ENCODE measurements at regions not wholly inside any gene's neighbourhood (a gene's known extent, or its start where the extent isn't known, plus 50 kb on each side); places are given as distances from the start of the nearest gene placed in this dataset.
A peak's percentile ranks its signal among the peaks of the same experiment; 100 is the strongest.

DNA sequence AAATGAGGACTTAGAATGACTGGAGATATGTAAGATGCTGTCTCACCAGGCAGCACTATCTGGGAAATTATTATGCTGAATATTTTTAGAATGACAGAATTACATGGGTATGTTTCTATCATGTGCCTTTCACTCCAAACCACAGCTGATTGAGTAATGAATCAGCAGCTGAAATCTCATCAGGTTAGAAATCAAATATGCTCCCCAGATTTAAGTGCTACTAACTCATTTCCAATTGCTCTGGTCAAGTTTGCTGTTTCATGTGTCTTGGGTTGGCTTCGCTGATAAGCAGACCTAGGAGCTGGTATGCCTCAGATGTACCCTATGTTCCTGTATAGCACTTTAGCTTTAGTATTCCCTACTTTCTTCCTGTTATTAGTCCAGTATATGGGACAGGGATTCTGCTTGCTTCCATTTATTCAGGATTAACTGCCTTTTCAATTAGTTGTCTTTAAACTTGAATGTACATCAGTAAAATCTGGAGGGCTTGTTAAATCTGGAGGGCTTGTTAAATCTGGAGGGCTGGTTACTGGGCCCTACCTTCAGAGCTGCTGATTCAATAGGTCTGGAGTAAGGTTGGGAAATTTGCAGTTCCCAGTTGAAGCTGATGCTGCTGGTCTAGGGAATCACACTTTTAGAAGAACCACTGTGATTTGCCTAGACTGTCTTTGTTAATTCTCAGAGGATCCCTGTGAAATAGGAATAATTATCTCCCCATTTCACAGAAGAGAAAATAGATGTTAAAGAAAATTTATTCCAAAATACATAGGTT lies 172.9 kb downstream of the DKK1 start:
- Histone ChIP-seq H2BK12ac (ENCODE audit: low read length in 2 of 2) (no peak overlapping the region), H4K8ac (ENCODE audit: low read length) (no peak overlapping the region)

DNA sequence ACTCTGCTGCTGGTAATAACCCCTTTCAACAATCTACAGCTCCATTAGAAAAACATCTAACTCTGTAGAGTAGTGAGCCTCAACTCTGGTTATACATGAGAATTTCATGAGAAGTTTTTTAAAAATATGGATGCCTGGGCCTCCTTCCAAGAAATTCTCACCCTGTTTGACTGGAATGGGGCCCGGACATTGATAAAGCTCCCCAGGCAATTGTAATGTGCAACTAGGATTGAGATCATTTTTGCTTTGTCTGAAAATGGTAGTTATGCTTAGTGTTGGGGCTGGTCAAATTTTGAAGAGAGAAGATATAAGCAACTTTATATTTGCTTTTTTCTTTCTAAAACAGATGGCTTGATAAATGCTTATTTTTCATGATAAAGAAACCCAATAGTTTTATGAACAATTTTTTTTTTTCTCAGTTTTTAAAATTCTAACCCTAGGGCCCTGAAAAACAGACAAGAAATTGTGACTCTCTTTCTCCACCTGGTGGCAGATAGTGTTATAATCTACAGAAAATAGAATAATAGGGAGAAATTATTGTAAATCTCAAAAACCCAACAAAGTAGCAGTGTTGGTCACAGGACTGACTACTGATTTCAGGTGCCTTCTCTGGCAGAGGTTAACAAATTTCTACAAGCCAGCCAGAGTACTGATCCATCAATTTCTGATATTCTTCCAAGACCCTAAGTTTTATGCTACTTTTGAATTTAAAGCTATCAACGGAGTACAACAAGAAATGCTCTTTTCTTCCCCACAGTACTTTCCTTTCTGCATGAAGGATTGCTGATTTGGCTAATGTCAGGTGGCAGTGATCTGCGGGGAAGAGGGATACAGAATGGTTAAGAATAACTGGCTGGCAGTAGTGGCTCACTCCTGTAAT lies 174.8 kb downstream of the DKK1 start:
- no peak overlapping the region for H2BK15ac ChIP-seq (ENCODE audit: low read depth, poor library complexity, severe bottlenecking)
- H3K4me2 ChIP-seq (ENCODE audit: low read length, poor library complexity, severe bottlenecking), result no peak overlapping the region
- no peaks in the 10 kb centered on the region for H3K79me1 ChIP-seq (replicated peaks; ENCODE audit: low read length, poor library complexity, severe bottlenecking)
- WGBS, result 60% methylated on average over 2 of the region's 3 CpGs
- no peak overlapping the region for H3K18ac ChIP-seq (ENCODE audit: low read depth in 1 of 2, low read length in 2 of 2)
- no peaks in the 10 kb centered on the region for H3K27me3 ChIP-seq (ENCODE audit: control insufficient read depth in 1 of 2, insufficient read depth in 1 of 2, low read length in 2 of 2)
- no peak overlapping the region for H4K8ac ChIP-seq (ENCODE audit: low read length)
- no peaks in the 10 kb centered on the region for H3K4me1 ChIP-seq (ENCODE audit: control insufficient read depth, insufficient read depth, low read depth, low read length)
- no peak overlapping the region for H2BK5ac ChIP-seq (ENCODE audit: low read depth, low read length, poor library complexity, severe bottlenecking)
- no peak overlapping the region for H4K91ac ChIP-seq (ENCODE audit: low read length)
- no peak overlapping the region for H3K14ac ChIP-seq (ENCODE audit: low read length in 2 of 2)
- peak; percentile 49 for DNase-seq
- no peak overlapping the region for H3K4me3 ChIP-seq (ENCODE audit: insufficient read depth in 1 of 2, low read depth in 1 of 2, low read length in 2 of 2)
- no peak overlapping the region for H2AFZ ChIP-seq (ENCODE audit: low read depth, low read length)
- H2BK120ac ChIP-seq (ENCODE audit: low read depth, low read length), result no peak overlapping the region
- H2BK12ac ChIP-seq (ENCODE audit: low read length in 2 of 2), result no peak overlapping the region
- H3K23ac ChIP-seq (ENCODE audit: low read length in 2 of 2), result no peak overlapping the region
- H3K9me3 ChIP-seq (ENCODE audit: control insufficient read depth, low read length), result no peaks in the 10 kb centered on the region
- no peak overlapping the region for H2AK5ac ChIP-seq (ENCODE audit: low read length, severe bottlenecking)
- H3K27ac ChIP-seq (ENCODE audit: low read length, poor library complexity, severe bottlenecking), result no peak overlapping the region
- no peaks in the 10 kb centered on the region for H3K36me3 ChIP-seq (ENCODE audit: control insufficient read depth in 1 of 2, insufficient read depth in 2 of 2, low read depth in 1 of 2, low read length in 2 of 2)
- H3K4ac ChIP-seq (ENCODE audit: low read depth in 1 of 2, low read length in 2 of 2), result no peak overlapping the region
- peak overlapping the region; percentile 83 for H3K9ac ChIP-seq (ENCODE audit: low read length)

More for the DNA sequence above, 172.9 kb downstream of the DKK1 start:
- H3K9ac ChIP-seq (ENCODE audit: low read length), result peak overlapping the region; percentile 83
- peak overlapping the region; percentile 55 for H3K27ac ChIP-seq (ENCODE audit: low read length, poor library complexity, severe bottlenecking)
- no peaks in the 10 kb centered on the region for H3K36me3 ChIP-seq (ENCODE audit: control insufficient read depth in 1 of 2, insufficient read depth in 2 of 2, low read depth in 1 of 2, low read length in 2 of 2)
- H3K4ac ChIP-seq (ENCODE audit: low read depth in 1 of 2, low read length in 2 of 2), result no peak overlapping the region
- no peak overlapping the region for H3K18ac ChIP-seq (ENCODE audit: low read depth in 1 of 2, low read length in 2 of 2)
- peak overlapping the region; percentile 68 for H2AK5ac ChIP-seq (ENCODE audit: low read length, severe bottlenecking)
- H2BK15ac ChIP-seq (ENCODE audit: low read depth, poor library complexity, severe bottlenecking), result no peak overlapping the region
- H3K9me3 ChIP-seq (ENCODE audit: control insufficient read depth, low read length), result no peaks in the 10 kb centered on the region
- no peaks in the 10 kb centered on the region for H3K79me1 ChIP-seq (replicated peaks; ENCODE audit: low read length, poor library complexity, severe bottlenecking)
- no peak overlapping the region for H4K91ac ChIP-seq (ENCODE audit: low read length)
- no peak overlapping the region for H2BK5ac ChIP-seq (ENCODE audit: low read depth, low read length, poor library complexity, severe bottlenecking)
- peak; percentile 64 for DNase-seq
- H3K14ac ChIP-seq (ENCODE audit: low read length in 2 of 2), result no peak overlapping the region
- peak overlapping the region in 1 of 2 experiments; percentile 35 for H3K4me3 ChIP-seq (ENCODE audit: insufficient read depth in 1 of 2, low read depth in 1 of 2, low read length in 2 of 2)
- no peak overlapping the region for H2AFZ ChIP-seq (ENCODE audit: low read depth, low read length)
- H3K27me3 ChIP-seq (ENCODE audit: control insufficient read depth in 1 of 2, insufficient read depth in 1 of 2, low read length in 2 of 2), result no peaks in the 10 kb centered on the region
- no CpG with 5 or more reads among the region's 1 CpG for WGBS
- no peaks in the 10 kb centered on the region for H3K4me1 ChIP-seq (ENCODE audit: control insufficient read depth, insufficient read depth, low read depth, low read length)
- no peak overlapping the region for H3K4me2 ChIP-seq (ENCODE audit: low read length, poor library complexity, severe bottlenecking)
- peak overlapping the region in 1 of 2 experiments; percentile 37 for H3K23ac ChIP-seq (ENCODE audit: low read length in 2 of 2)
- no peak overlapping the region for H2BK120ac ChIP-seq (ENCODE audit: low read depth, low read length)

DNA sequence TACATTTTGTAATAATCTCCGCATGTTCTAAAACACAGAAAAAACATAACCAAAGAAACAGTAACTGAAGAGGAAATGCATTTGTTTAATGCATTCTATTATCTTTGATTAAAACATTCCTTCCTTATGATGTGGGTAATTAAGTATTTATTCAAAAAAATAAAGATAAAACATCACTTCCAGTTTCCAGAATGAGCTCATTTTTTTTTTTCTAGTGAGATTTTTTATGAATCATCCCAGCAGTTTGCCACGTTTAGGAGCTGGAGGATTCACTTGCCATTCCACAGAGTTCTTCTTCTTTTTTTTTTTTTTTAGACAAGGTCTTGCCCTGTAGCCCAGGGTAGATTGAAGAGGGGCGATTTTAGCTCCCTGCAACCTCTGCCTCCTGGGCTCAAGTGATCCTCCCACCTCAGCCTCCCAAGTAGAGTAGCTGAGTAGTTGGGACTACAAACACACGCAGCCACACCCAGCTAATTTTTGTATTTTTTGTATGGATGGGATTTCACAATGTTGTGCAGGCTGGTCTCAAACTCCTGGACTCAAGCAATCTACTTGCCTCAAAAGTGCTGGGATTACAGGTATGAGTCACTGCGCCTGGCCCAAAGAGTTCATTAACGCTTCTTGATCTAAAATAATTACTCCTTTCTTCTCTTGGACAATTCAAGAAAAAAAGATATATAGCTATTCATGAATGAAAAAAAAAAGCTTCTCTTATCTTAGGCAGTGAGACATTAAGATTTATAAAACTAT lies 177.3 kb downstream of the DKK1 start:
- H2BK15ac ChIP-seq (ENCODE audit: low read depth, poor library complexity, severe bottlenecking), result no peak overlapping the region
- H2BK12ac ChIP-seq (ENCODE audit: low read length in 2 of 2), result no peak overlapping the region
- no peaks in the 10 kb centered on the region for H3K9me3 ChIP-seq (ENCODE audit: control insufficient read depth, low read length)
- H2AFZ ChIP-seq (ENCODE audit: low read depth, low read length), result peak overlapping the region; percentile 71
- DNase-seq, result peak; percentile 31
- no peak overlapping the region for H3K4ac ChIP-seq (ENCODE audit: low read depth in 1 of 2, low read length in 2 of 2)
- H2BK5ac ChIP-seq (ENCODE audit: low read depth, low read length, poor library complexity, severe bottlenecking), result no peak overlapping the region
- no peaks in the 10 kb centered on the region for H3K4me1 ChIP-seq (ENCODE audit: control insufficient read depth, insufficient read depth, low read depth, low read length)
- H3K27ac ChIP-seq (ENCODE audit: low read length, poor library complexity, severe bottlenecking), result no peak overlapping the region
- no peak overlapping the region for H4K91ac ChIP-seq (ENCODE audit: low read length)
- no peaks in the 10 kb centered on the region for H3K27me3 ChIP-seq (ENCODE audit: control insufficient read depth in 1 of 2, insufficient read depth in 1 of 2, low read length in 2 of 2)
- no peaks in the 10 kb centered on the region for H3K79me1 ChIP-seq (replicated peaks; ENCODE audit: low read length, poor library complexity, severe bottlenecking)
- no peak overlapping the region for H3K14ac ChIP-seq (ENCODE audit: low read length in 2 of 2)
- H3K4me3 ChIP-seq (ENCODE audit: insufficient read depth in 1 of 2, low read depth in 1 of 2, low read length in 2 of 2), result no peak overlapping the region
- no peak overlapping the region for H3K23ac ChIP-seq (ENCODE audit: low read length in 2 of 2)
- no peak overlapping the region for H2AK5ac ChIP-seq (ENCODE audit: low read length, severe bottlenecking)
- 58% methylated on average over 2 of the region's 6 CpGs for WGBS
- peak overlapping the region; percentile 40 to 75 for H3K18ac ChIP-seq (ENCODE audit: low read depth in 1 of 2, low read length in 2 of 2)
- no peak overlapping the region for H3K4me2 ChIP-seq (ENCODE audit: low read length, poor library complexity, severe bottlenecking)
- H3K36me3 ChIP-seq (ENCODE audit: control insufficient read depth in 1 of 2, insufficient read depth in 2 of 2, low read depth in 1 of 2, low read length in 2 of 2), result no peaks in the 10 kb centered on the region
- H4K8ac ChIP-seq (ENCODE audit: low read length), result no peak overlapping the region
- no peak overlapping the region for H2BK120ac ChIP-seq (ENCODE audit: low read depth, low read length)
- H3K9ac ChIP-seq (ENCODE audit: low read length), result peak overlapping the region; percentile 72

Measured in mesenchymal stem cell (in vitro differentiated cells and primary cell).